ENCODE measurements at regions not wholly inside any gene's neighbourhood (a gene's known extent, or its start where the extent isn't known, plus 50 kb on each side); places are given as distances from the start of the nearest gene placed in this dataset.

GRCh38 chr2:221673248-221673647 lies 101.1 kb upstream of the EPHA4 start:
- TF ChIP-seq POLR2A (IDR thresholded peaks at IDR 0.05; ENCODE audit: low read length) (no peak), GATA1 (IDR thresholded peaks at IDR 0.05; ENCODE audit: low read depth, low read length) (no peak)

Data from erythroblast (primary cell).